ENCODE measurements at regions not wholly inside any gene's neighbourhood (a gene's known extent, or its start where the extent isn't known, plus 50 kb on each side); places are given as distances from the start of the nearest gene placed in this dataset.
A peak's percentile ranks its signal among the peaks of the same experiment; 100 is the strongest.

- H3K27me3 ChIP-seq = no peaks in the 10 kb centered on the region
- no peak overlapping the region for H3K9ac ChIP-seq
- H3K4me3 Mint-ChIP-seq = no peak overlapping the region
- TF ChIP-seq EZH2 (IDR thresholded peaks at IDR 0.05) (no peak), CTCF (IDR thresholded peaks at IDR 0.05) (no peak), EZH2phosphoT487 (IDR thresholded peaks at IDR 0.05) (no peak)
- no peaks in the 10 kb centered on the region for H4K20me1 ChIP-seq (ENCODE audit: low read depth)
- H3K27ac ChIP-seq = no peak overlapping the region
- H3K27me3 Mint-ChIP-seq (ENCODE audit: insufficient read depth, low read depth) = peaks cover 2% of the 10 kb centered on the region
- no peak overlapping the region for H3K27ac Mint-ChIP-seq
- H3F3A ChIP-seq (ENCODE audit: low read depth) = no peaks in the 10 kb centered on the region
- H3K9me3 Mint-ChIP-seq = no peaks in the 10 kb centered on the region
- DNase-seq (ENCODE audit: low spot score) = no peak
- H3K4me1 Mint-ChIP-seq = peaks cover 31% of the 10 kb centered on the region
- H3K4me3 ChIP-seq = no peak overlapping the region
- no peaks in the 10 kb centered on the region for H3K79me2 ChIP-seq (ENCODE audit: low read depth)
- no peaks in the 10 kb centered on the region for H3K9me3 ChIP-seq (ENCODE audit: low read depth)
- H3K36me3 Mint-ChIP-seq = no peaks in the 10 kb centered on the region
- H3K4me1 ChIP-seq = no peaks in the 10 kb centered on the region
- H3K36me3 ChIP-seq = no peaks in the 10 kb centered on the region
- H3K4me2 ChIP-seq = no peak overlapping the region
- H2AFZ ChIP-seq (replicated peaks) = no peak overlapping the region
Observed at GRCh38 chr14:61925732-61926435, 163.7 kb downstream of the SNAPC1 start.

GRCh38 chr14:61927060-61927459 lies 164.8 kb downstream of the SNAPC1 start:
- H3K4me3 Mint-ChIP-seq = no peak overlapping the region
- Histone ChIP-seq H3K4me1 (no peaks in the 10 kb centered on the region), H3K27me3 (no peaks in the 10 kb centered on the region), H3K9ac (no peak overlapping the region), H3K27ac (no peak overlapping the region), H3K79me2 (ENCODE audit: low read depth) (no peaks in the 10 kb centered on the region), H3F3A (ENCODE audit: low read depth) (no peaks in the 10 kb centered on the region), H3K4me2 (no peak overlapping the region), H2AFZ (replicated peaks) (no peak overlapping the region), H3K4me3 (no peak overlapping the region), H4K20me1 (ENCODE audit: low read depth) (no peaks in the 10 kb centered on the region), H3K36me3 (no peaks in the 10 kb centered on the region), H3K9me3 (ENCODE audit: low read depth) (no peaks in the 10 kb centered on the region)
- H3K9me3 Mint-ChIP-seq = no peaks in the 10 kb centered on the region
- no peak overlapping the region for H3K27ac Mint-ChIP-seq
- H3K4me1 Mint-ChIP-seq = peaks cover 31% of the 10 kb centered on the region
- no peaks in the 10 kb centered on the region for H3K36me3 Mint-ChIP-seq
- H3K27me3 Mint-ChIP-seq (ENCODE audit: insufficient read depth, low read depth) = peaks cover 2% of the 10 kb centered on the region
- TF ChIP-seq CTCF (IDR thresholded peaks at IDR 0.05) (no peak), EZH2phosphoT487 (IDR thresholded peaks at IDR 0.05) (no peak), EZH2 (IDR thresholded peaks at IDR 0.05) (no peak)
- DNase-seq (ENCODE audit: low spot score) = no peak

GRCh38 chr14:61927520-61927919 lies 165.3 kb downstream of the SNAPC1 start:
- no peak overlapping the region for H3K4me3 ChIP-seq
- H3K27me3 ChIP-seq = no peaks in the 10 kb centered on the region
- no peak overlapping the region for H3K9ac ChIP-seq
- H4K20me1 ChIP-seq (ENCODE audit: low read depth) = no peaks in the 10 kb centered on the region
- Mint-ChIP-seq H3K36me3 (no peaks in the 10 kb centered on the region), H3K27me3 (ENCODE audit: insufficient read depth, low read depth) (peaks cover 2% of the 10 kb centered on the region), H3K27ac (no peak overlapping the region), H3K4me3 (no peak overlapping the region), H3K9me3 (peaks cover 1% of the 10 kb centered on the region), H3K4me1 (peaks cover 33% of the 10 kb centered on the region)
- TF ChIP-seq EZH2 (IDR thresholded peaks at IDR 0.05) = no peak
- no peak for TF ChIP-seq EZH2phosphoT487 (IDR thresholded peaks at IDR 0.05)
- TF ChIP-seq CTCF (IDR thresholded peaks at IDR 0.05) = no peak
- no peaks in the 10 kb centered on the region for H3K36me3 ChIP-seq
- no peak overlapping the region for H3K27ac ChIP-seq
- no peaks in the 10 kb centered on the region for H3K4me1 ChIP-seq
- no peaks in the 10 kb centered on the region for H3K9me3 ChIP-seq (ENCODE audit: low read depth)
- DNase-seq (ENCODE audit: low spot score) = peak; percentile 6
- H2AFZ ChIP-seq (replicated peaks) = no peak overlapping the region
- H3F3A ChIP-seq (ENCODE audit: low read depth) = no peaks in the 10 kb centered on the region
- H3K79me2 ChIP-seq (ENCODE audit: low read depth) = no peaks in the 10 kb centered on the region
- no peak overlapping the region for H3K4me2 ChIP-seq

Measured in neural progenitor cell (in vitro differentiated cells).